NCI-H2196 (cell line): ENCODE measurements at regions not wholly inside any gene's neighbourhood (a gene's known extent, or its start where the extent isn't known, plus 50 kb on each side); places are given as distances from the start of the nearest gene placed in this dataset.
A peak's percentile ranks its signal among the peaks of the same experiment; 100 is the strongest.
"Not testable (repeated sequence)": the region's sequence is repeated elsewhere in the genome, so short reads cannot be mapped to it uniquely, and the experiment has no call there.

Experiments used
- DNase-seq: peaks from one replicate; lab custom pipeline; 2025; ENCODE audit not compliant: unreplicated experiment; lab: John Stamatoyannopoulos, UW

DNA sequence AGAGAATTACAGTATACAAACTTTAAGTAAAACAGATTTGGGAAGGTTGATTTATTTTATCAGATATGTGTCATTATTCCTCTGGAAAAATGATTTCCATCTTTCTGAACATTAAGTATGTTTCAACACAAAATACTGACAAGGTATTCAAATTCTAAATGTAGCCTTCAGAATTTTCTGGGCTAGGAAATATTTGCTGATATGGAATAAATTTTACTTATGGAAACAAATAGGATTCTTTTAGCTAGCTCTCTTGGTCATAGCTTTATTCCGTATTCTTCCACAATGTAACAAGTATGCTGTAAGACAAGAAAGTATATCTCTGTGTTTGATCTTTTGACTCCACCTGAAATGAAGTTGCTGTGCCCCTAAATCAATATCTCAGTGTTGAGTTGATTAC lies 1125.2 kb upstream of the CITED2 start:
- no peak for DNase-seq

DNA sequence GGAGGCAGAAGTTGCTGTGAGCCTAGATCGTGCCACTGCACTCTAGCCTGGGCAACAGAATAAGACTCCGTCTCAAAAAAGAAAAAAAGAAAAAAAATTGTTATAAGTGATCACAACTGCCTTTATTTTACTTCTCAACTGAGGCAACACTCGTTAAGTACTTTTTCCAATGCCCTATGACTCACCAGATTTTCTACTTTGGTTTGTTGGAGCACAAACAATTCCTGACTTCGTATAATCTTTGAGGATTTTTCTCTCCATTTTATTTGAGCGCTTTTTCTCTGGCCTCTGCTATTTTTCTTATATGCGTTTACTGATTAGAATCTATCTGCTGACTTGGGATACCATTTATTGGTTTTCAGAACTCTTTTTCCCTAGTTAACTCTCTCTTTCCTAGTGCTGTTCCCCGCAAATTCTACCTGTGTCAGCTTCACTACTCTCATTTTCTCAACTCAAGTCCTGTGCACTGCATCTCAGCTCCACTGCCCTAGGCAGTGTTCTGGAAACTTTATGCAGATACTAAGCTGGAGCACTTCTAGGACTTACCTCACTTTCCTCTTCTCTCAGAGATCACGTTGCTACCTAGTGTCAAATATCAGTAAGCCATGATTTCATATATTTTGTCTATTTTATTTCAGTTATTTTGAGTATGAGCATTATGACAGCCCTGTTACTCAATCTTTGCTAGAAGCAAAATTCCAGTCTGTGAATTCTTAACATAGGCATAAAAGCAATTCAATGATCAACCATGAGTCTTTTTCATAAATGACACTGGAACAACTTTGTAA lies 1120.1 kb upstream of the CITED2 start:
- DNase-seq: no peak

DNA sequence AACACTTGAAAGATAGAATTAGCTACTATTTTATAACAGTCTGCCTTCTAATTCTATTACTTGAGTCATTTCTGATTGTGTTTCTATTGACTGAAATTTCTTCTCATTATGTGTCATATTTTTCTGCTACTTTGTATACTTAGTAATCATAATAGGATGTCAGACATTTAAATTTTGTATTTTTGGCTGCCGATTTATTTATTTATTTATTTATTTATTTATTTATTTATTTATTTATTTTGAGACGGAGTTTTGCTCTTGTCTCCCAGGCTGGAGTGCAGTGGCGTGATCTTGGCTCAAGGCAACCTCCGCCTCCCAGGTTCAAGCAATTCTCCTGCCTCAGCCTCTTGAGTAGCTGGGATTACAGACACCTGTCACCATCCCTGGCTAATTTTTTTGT lies 1119.0 kb upstream of the CITED2 start:
- not testable (repeated sequence) for DNase-seq

DNA sequence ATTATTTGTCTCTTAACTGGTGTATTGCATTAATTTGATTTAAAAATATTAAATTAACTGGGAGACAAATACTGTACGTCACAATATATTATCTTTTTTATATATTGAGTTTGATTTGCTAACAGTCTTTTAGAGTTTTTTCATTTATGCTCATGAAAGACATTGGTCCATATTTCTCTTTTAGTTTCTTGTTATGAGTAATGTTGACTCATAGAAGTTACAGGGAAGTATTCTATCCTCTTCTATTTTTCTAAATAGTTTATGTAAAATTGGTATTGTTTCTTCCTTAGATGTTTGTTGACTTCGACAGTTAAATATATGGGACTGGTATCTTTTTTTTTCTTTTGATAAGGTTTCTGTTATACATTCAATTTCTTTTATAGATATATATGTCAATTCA lies 1115.6 kb upstream of the CITED2 start:
- no peak for DNase-seq

DNA sequence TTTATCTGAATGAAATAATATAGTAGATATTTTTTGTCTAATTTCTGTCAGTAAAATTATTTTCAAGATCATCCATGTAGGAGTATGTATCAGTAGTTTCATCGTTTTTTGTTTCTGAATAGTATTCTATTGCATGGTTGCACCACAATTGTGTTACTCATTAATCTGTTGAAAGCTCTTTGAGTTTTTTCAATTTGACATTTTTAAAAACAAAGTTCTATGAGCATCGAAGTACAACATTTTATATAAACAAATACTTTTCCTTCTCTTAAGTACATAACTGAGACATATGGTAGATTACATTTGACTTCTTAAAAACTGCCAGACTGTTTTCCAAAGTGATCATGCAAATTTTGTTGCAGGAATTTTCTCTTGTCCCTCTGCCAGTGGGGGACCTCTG lies 1113.1 kb upstream of the CITED2 start:
- no peak for DNase-seq

DNA sequence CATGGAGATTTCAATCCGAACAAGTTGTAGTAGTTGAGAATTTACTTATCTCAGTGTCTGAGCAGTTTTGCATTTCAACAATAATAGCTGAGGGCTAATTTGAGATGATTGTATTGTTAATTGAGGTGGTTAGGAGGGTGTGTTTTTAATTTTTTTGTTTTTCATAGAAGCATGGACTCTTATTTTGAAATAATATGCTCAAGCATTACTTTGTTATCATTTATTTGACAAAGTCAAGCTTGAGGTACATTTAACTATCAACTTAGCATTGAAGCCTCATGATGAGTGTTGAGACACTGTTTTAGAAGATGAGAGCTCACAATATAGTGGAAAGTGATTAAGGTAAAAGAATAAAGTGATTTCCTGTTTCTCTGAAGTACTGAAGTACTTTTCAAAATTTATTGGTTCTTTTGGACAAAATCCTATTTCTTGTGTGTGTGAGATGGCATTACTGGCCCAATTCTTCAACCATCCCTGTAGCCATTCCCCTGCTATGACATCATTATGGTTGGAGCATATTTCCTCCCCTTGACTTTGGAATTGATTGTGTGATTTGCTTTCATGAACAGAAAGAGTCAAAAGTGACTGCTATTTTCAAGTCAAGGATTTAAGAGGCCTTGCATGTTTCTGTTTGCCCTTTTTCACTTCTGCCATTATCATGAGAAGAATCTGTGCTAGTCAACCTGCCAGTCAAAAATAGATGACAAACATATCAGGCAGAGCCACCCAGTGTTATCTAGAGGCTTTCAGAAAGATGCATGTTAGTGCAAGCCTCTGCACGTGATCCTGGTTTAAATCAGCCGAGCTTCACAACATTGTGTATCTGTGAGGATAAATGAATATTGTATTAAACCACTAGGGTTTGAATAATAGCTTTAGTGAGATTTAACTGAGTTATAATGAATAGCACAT lies 1112.3 kb upstream of the CITED2 start:
- no peak for DNase-seq

DNA sequence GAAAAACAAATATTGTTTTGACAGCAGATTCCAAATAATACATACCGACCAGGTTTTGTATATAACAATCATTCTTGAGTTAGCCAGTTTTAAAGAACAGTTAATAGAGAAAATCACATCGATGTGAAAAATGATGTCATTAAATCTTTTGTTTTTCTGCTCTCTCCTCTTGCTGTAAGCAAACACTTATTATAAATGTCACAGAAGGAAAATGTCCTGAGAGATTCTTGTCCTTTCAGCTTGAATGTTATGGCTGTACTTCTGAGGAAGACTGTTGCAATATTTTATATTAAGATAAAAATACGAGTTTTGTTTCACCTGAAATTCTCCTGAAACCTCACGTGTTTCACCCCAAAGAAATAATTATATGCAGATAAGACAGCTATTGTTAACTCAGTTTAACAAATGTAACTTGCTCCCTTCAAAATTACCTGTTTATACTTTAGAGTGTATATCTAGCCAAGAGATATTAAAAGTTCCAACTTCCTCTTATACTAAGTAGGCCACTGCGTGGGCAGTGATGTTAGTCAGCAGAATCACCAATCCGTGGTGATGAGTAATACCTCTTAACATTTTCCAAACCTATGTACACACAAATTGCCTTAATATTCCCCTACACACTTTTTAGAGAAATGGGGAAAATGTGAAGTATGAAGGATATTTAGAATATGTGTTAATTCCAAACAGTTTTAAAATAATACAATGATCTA lies 1111.4 kb upstream of the CITED2 start:
- peak; percentile 5 for DNase-seq

DNA sequence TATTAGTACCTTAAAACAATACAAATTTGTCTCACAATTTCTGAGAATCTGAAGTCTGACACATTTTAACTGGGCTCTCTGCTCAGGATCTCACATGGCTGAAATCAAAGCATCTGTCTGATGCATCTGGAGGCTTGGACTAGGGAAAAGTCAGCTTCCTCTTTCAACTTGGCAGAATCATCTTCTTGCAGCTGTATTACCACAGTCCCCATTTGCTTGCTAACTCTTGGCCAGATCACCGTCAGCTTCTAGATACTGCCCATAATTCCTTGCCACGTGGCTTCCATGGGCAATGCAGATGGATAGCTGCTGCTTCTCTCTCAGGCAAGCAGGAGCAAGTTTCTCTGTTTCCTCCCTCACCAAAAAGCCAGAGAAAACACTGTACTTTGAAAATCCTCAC lies 1106.4 kb upstream of the CITED2 start:
- DNase-seq: no peak

DNA sequence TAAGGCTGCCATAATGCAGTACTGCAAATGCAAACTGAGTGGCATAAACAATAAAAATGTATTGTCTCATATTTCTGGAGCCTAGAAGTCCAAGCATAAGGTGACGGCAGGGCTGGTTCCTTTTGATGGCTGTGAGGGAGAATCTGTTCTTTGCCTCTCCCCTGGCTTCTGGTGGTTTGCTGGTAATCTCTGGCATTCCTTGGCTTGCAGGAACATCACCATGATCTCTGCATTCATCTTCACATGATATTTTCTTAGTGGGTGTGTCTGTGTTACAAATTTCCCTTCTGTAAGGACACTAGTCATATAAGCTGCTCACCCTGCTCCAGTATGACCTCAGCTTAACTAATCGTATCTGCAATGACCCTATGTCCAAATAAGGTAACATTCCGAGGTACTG lies 1104.2 kb upstream of the CITED2 start:
- DNase-seq: no peak

DNA sequence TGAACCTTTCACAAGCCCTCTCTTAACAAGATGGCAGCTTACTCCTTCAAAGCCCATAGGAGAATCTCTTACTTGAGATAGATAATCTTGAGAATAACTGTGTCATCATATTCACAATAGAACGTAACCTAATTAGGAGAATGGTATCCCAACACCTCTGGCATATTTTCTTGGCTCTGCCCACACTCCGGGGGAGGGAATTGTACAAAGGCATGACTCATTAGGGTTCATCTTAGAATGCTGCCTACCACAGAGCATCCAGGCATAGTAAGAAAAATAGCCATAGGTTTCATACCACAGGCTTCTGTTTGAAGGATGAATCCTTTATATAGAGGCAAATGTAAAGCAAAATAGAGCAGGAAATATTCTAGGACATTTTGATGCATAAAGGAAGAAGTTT lies 1100.6 kb upstream of the CITED2 start:
- DNase-seq: no peak

DNA sequence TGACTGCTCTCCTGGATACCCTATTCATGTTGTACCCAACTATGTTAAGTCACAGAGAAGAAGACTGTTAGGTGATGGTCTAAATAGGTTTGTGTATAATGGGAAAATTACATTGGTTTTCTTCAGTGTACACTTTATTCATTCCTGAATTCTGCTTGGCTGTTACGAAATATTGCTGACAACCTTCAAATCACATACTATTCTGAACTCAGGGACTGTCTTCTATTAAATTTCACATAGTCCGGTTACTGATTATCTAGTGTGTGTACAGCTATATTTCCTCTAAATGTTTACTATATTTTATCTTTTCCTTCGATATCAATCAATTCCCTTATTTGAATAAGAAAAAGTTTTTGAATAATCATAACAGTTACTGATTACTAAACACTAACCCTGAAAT lies 1090.3 kb upstream of the CITED2 start:
- no peak for DNase-seq

DNA sequence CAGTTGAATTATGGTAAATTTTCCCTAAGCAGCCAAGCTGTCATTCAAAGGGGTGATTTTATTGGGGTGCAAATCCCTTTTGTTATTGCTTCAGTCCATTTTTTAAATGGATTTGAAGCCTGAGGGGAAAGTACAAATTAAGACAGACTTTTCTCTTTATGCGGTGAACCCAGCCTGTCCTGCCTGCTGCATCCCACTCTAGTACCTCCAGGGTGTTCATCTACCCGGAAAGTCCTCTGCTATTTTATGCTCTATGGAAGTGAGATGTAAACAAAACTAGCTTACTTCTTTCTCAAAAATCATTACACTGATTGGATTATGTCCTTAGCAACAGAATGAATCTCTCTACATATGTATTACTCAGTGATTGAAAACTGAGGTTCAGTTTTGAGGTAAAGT lies 1088.9 kb upstream of the CITED2 start:
- no peak for DNase-seq

DNA sequence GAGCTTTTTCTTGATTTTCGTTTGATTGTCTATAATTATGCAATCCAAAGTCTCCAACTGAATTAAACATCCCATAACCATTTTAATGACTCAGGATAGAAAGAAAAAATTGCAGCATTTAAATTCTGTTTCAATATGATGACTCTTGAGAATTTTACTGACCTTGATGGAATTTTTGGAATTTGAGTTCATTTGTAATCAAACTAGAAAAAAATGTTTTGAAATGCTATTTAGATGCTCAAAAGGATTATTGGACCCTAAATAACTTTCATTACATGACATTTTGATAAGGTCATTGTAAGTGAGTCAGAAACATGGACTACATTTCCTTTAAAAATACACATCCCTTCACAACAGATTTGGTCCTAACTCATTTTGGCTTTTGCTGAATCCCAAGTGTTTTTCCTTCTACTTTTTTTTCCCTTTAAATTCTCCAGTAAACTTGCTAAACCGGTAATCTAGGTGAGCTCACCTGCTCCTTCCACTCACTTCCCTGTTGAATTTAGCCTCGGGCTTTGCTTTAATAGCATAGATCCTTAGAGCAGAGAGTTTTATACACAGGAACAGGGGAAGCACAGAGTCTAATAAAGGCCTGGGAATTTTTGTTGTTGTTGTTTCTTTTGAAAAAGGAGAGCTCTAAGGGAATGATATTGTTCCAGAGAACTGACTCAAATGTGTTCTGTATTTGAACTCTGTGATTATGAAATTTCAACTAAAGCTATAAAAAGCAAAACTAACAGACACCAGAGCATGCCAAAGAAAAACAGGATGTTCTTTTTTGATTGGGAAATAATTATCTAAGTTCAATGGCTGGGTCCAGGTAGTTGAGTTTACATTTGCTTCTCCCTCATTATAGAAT lies 1088.2 kb upstream of the CITED2 start:
- peak; percentile 12 for DNase-seq

DNA sequence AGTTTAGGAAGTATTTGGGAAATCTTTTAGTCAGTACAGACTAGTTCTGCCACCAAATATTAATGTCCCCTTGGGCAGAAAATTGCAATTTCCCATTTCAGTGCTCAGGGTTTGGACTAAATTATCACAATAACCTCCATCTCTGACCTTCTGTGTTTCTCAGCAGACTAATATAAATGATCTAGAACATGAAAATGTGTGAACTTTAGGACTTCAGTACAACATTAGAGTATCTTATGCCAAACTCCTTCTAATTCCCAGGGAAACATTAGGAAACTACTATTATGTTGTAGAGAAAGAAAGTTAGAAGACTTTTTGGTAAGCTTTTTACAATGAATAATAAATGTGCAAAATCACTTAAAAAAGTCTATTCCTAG lies 1087.6 kb upstream of the CITED2 start:
- DNase-seq: no peak

DNA sequence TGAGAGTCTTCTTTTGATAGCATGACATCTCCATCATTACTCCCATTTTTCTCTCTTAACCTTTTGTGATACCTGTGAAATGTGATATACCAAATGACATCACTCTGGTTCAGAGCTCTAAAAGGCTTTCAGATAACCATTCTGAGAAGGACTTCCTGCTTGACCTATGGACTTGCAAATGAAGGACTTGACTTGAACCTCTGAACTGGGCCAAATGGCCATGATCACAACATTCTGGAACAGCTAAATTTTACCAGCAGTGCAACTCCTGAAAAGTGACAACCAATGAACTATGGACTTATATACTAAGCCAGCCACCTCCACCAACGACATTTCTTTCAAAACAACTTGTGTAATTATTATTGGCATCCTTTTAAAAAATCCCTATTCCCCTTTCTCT lies 1085.8 kb upstream of the CITED2 start:
- no peak for DNase-seq

DNA sequence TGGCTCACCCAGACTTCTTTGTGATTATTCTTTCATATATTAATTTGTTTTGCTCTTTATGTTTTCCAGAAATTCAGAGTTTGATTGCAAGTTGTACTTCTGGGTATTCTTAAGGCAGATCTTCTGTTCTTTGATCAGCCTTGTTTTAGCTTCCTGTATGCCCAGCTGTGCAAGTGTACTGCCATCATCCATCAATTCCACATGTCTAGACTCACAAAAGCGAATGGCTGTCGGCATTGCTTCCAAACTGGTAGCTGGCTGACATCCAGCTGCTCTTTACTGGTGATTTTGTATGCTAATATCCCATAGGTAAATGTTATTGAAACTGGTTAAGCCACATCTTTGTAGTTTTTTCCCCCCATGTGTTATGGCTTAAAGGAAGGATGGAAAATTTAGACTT lies 1084.8 kb upstream of the CITED2 start:
- DNase-seq: no peak

DNA sequence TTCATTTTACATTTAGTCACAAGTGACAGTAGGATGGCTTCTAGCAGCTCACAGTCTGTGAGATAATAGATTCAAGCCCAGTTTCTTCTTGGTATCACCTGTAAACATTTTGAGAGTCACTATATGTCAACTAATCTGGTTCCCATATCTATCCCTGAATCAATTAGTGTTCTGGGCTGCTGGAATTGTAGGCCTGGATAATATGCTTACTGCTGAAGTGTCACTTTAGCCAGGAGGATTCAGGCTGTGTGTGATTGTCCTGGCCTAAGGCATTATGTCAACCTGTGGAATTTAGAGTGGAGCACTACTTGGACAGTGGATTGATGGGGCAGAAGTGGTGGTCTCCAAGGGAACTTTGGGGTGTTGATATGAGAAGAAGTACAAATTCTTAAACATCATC lies 1071.8 kb upstream of the CITED2 start:
- DNase-seq: no peak

DNA sequence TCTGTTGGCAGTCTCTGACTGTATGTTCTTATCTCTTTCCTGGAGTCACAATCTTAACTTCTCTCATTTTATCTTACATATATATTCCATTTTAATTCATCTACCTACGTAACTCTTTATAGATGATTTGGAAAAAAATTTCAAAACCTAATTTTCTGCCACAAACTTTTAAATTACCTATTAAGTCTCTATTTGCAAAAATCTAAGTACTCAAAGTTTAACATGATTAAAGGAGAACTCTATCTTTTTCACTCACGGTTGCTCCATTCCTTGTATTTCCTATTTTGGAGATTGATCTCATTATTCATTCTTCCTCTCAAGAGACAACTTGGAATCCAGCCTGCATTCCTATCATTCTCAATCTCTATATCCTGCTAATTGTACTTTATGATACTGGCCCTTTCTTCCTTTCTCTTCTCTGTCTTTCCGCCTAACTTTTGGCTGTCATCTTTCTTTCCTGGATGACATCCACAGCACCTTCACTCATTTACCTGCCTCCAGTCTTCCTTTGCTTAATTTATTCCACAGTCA lies 1071.1 kb upstream of the CITED2 start:
- DNase-seq: peak; percentile 4

DNA sequence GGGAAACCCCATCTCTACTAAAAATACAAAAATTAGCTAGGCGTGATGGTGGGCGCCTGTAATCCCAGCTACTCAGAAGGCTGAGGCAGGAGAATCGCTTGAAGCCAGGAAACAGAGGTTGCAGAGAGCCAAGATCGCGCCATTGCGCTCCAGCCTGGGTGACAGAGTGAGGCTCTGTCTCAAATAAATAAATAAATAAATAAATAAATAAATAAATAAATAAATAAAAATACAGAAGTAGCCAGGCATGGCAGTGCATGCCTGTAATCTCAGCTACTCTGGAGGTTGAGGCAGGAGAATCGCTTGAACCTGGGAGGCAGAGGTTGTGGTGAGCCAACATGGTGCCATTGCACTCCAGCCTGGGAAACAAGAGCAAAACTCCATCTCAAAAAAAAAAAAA lies 1068.7 kb upstream of the CITED2 start:
- not testable (repeated sequence) for DNase-seq

DNA sequence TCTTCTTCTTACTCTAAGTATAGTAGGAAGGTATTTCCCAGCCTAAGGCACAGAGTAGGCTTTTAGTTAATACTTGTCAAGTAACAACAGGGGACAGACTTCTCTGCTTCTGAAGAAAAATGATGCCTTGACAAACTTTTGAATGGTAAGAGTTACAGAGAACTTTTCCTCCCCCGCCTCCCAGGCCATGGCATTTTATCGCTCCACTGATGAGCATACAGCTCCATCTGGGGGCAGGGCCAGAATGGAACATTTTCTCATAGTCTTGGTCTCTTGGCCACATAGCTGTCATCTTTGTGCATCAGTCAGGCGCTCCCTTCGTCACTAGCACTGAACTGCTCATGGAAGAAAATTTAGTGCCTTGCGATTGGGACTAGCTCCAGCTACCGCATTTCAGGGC lies 1066.8 kb upstream of the CITED2 start:
- no peak for DNase-seq
